Activated naive CD8-positive, alpha-beta T cell treated with anti-CD3 and anti-CD28 coated beads, Interleukin-2, amount 50 U/mL, for 24 hours (primary cell): ENCODE measurements at regions not wholly inside any gene's neighbourhood (a gene's known extent, or its start where the extent isn't known, plus 50 kb on each side); places are given as distances from the start of the nearest gene placed in this dataset.

Source experiments
- ATAC-seq: fragments of 150-1000 bp; cut with Tn5 transposase; one replicate; pipeline ENCODE4 v1.10.0; 2021
- DNase-seq: peaks from one replicate; pipeline ENCODE4 v3.0.0; 2021
- H3K27ac Mint-ChIP-seq: one replicate; pipeline ENCODE4 v1.8.0; 2021; ENCODE audit warnings: mild to moderate bottlenecking, mixed read lengths
- H3K27me3 Mint-ChIP-seq: one replicate; pipeline ENCODE4 v1.8.0; 2021; ENCODE audit warnings: mixed read lengths
- H3K36me3 Mint-ChIP-seq: one replicate; pipeline ENCODE4 v1.8.0; 2021; ENCODE audit warnings: low read depth, mixed read lengths
- H3K4me1 Mint-ChIP-seq: one replicate; pipeline ENCODE4 v1.8.0; 2021; ENCODE audit warnings: mixed read lengths
- H3K4me3 Mint-ChIP-seq: one replicate; pipeline ENCODE4 v1.8.0; 2021; ENCODE audit warnings: mild to moderate bottlenecking, moderate library complexity, mixed read lengths
- H3K9me3 Mint-ChIP-seq: one replicate; pipeline ENCODE4 v1.8.0; 2021; ENCODE audit warnings: mixed read lengths

DNA sequence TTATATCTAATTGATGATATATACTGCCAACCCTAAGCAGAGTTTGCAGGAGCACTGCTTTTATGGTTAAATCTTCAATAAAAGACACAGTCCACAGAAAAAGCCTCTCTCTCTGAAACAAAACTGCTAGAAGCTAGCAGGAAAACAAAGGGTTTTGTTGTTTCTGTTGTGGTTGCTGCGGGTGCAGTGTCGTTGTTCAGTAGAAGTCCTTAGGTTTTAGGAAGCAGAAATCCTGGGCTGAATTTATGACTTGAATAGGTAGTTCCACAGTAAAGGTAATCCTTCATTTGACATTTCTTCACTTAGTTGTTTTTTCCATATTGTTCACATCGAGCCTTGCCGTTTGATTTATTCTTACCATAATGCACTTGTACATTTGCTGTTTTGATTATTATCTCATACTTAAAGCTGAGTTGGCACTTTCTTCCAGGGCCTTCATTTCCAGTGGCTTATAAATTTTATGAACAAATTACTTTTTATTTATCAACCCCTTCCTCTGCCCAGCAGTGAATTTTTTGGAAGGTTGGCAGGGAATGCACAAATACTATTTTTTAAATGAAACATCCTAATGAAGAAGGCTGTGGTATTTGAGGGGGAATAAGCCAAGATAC, 209.6 kb upstream of the SLC30A5 start:
- Mint-ChIP-seq H3K36me3 (no peaks in the 10 kb centered on the region), H3K4me3 (no peak overlapping the region), H3K9me3 (peaks cover 4% of the 10 kb centered on the region), H3K27ac (no peak overlapping the region), H3K4me1 (peaks cover 31% of the 10 kb centered on the region), H3K27me3 (no peaks in the 10 kb centered on the region)
- ATAC-seq (no peak), DNase-seq (no peak)

DNA sequence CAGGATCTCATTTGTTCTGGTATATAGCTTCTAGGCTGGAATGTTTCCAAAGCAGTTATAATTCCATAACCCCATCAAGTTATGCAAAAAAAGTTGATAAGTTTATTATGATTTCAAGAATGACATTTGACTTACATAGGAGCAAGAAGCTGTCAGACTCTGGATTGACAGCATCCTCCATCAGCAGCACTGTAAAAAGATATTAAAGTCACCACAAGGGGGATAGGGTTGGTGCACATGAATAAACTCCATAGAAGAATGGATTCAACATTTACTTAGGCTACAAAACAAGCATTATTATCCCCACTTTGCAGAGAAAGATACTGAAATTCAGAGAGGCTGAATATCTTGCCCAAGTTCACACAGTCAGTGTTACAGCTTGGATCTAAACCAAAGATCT, 208.9 kb upstream of the SLC30A5 start:
- H3K27me3 Mint-ChIP-seq: no peaks in the 10 kb centered on the region
- no peak for DNase-seq

DNA sequence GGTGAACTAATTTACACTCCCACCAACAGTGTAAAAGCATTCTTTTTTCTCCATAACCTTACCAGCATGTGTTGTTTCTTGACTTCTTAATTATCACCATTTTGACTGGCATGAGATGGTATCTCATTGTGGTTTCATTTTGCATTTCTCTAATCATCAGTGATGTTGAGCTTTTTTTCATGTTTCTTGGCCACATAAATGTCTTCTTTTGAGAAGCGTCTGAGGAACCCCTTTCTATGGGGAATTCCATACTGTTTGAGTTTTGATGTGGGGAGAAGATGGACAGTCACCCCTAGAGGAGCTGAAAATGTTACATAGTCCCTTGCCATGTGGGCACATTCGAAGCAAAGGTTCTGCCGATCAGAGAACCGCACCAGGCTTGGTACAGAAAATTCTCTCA, 207.0 kb upstream of the SLC30A5 start:
- peak; percentile 35 for ATAC-seq
- H3K27ac Mint-ChIP-seq: no peak overlapping the region
- peaks cover 4% of the 10 kb centered on the region for H3K9me3 Mint-ChIP-seq
- no peak for DNase-seq
- no peaks in the 10 kb centered on the region for H3K36me3 Mint-ChIP-seq
- H3K4me3 Mint-ChIP-seq: no peak overlapping the region
- H3K27me3 Mint-ChIP-seq: no peaks in the 10 kb centered on the region
- peaks cover 36% of the 10 kb centered on the region for H3K4me1 Mint-ChIP-seq

More for the DNA sequence above, 208.9 kb upstream of the SLC30A5 start:
- Mint-ChIP-seq H3K9me3 (peaks cover 4% of the 10 kb centered on the region), H3K4me1 (peaks cover 31% of the 10 kb centered on the region), H3K27ac (no peak overlapping the region), H3K36me3 (no peaks in the 10 kb centered on the region), H3K4me3 (no peak overlapping the region)
- no peak for ATAC-seq

DNA sequence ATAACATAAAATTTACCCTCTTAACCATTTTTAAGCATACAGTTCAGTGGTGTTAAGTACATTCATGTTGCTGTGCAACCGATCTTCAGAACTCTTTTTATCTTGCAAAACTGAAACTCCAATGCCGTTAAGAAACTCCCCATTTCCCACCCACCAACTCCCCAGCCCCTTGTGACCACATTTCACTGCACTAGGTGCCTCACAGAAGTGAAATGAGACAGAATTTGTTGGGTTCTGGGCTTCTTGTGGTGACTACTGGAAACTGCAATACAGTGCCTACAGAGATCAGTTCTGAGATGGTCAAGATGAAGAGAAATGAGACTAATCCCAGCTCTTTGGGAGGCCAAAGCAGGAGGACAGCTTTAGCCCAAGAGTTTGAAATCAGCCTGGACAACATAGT, 202.1 kb upstream of the SLC30A5 start:
- H3K27me3 Mint-ChIP-seq: no peaks in the 10 kb centered on the region
- no peak overlapping the region for H3K27ac Mint-ChIP-seq
- DNase-seq (no peak), ATAC-seq (peak; percentile 76)
- H3K36me3 Mint-ChIP-seq: no peaks in the 10 kb centered on the region
- H3K4me1 Mint-ChIP-seq: peaks cover 19% of the 10 kb centered on the region
- no peak overlapping the region for H3K4me3 Mint-ChIP-seq
- no peaks in the 10 kb centered on the region for H3K9me3 Mint-ChIP-seq

DNA sequence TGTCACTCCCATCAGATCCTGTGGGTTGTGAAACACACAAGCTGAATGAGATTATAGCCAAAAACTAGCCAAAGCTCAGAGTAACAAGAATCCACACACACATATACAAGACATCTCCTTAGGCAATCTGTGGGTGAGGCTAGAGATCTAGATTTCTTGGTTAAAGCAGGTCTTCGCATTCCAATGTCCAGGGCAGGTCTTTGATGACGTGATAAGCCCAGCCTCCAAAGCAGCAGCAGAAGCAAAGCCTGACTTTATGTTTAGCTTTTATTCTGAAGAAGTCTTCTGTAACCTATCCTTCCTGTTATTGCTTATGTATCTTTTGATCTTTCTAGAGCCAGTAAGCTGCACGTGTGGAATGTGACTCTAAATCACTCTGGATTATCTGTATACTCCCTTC, 199.1 kb upstream of the SLC30A5 start:
- Mint-ChIP-seq H3K27me3 (no peaks in the 10 kb centered on the region), H3K36me3 (no peaks in the 10 kb centered on the region), H3K9me3 (no peaks in the 10 kb centered on the region), H3K4me1 (peaks cover 15% of the 10 kb centered on the region), H3K4me3 (no peak overlapping the region), H3K27ac (peak overlapping the region; percentile 31)
- no peak for DNase-seq
- ATAC-seq: no peak

DNA sequence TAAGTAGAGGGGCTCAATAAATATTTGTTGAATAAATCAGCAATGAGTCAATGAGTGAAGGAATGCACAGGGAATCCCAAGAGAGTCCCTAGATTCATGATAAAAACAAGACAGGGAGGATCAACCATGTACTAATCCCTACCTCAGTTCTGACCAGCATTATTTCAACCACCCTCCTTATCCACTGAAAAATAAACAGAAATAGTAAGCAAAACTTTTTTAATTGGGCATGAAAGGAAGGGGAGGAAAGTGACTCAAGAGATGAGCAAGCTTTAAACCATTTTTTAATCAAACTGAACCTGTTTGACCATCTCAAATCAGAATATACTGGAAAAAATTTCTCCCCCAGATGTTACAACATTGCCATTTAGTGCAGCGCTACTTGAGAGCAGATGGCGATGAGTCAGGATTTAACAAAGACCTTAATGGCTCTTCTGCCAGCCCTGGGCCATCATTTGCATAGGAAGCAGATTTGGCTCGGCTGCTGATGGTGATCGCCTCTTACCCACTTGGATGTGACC, 194.8 kb upstream of the SLC30A5 start:
- Mint-ChIP-seq H3K27me3 (no peaks in the 10 kb centered on the region), H3K4me3 (no peak overlapping the region), H3K27ac (no peak overlapping the region), H3K4me1 (peaks cover 7% of the 10 kb centered on the region), H3K9me3 (no peaks in the 10 kb centered on the region), H3K36me3 (no peaks in the 10 kb centered on the region)
- ATAC-seq (no peak), DNase-seq (no peak)

DNA sequence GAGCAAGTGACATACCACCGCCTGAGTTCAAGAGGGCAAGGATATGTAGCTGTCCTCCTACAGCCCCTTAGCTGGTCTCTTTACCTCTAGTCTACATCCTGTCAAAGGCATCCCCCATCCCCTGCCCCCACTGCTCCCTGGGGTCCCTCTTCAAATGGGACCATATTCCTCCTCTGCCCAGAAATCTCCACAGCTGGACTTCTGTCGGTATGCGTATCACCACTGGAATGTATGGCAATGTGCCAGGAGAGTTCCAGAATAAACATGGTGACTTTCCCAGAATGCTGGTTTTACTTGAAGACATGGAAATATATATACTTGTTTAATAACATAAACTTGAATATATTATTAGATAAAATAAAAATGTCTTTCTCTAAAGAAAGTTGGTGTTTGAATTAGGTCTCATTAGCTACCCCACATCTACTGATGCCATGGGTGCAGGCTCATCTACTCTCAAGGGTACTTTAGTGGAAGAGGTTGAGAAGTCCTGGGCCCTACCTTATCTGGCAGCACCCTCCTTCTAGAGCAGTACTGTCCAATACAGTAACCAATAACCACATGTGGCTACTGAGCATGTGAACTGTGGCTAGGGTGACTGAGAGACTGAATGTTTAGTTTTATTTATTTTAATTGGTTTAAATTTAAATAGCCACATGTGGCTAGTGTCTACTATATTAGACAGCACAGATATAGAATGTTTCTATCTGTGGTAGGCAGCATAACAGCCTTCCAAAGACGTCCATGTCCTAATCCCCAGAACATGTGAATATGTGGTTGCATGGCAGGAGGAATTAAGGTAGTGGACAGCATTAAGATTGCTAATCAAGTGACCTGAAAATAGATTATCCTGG, 181.7 kb upstream of the SLC30A5 start:
- no peaks in the 10 kb centered on the region for H3K36me3 Mint-ChIP-seq
- H3K27me3 Mint-ChIP-seq: peaks cover 2% of the 10 kb centered on the region
- H3K9me3 Mint-ChIP-seq: no peaks in the 10 kb centered on the region
- H3K27ac Mint-ChIP-seq: no peak overlapping the region
- ATAC-seq (no peak), DNase-seq (no peak)
- H3K4me3 Mint-ChIP-seq: no peak overlapping the region
- no peaks in the 10 kb centered on the region for H3K4me1 Mint-ChIP-seq

DNA sequence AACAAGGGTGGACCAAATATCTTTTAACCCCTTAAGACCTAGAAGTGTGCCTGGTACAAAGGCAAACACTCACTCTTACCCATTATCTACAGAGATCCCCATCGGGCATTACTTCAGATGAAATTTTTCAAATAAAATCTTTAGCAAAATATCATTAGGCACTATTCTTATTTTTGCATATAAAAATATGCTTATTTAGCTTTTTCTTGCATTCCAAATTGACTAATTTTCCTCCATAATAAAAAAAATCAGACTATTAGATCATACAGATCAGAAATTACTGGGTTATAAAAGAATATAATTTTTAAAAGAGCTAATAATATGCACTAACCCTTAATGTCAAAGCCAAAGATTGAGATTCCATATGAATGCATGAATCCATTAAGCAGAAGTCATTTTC, 178.7 kb upstream of the SLC30A5 start:
- DNase-seq (no peak), ATAC-seq (no peak)
- Mint-ChIP-seq H3K27me3 (peaks cover 2% of the 10 kb centered on the region), H3K27ac (no peak overlapping the region), H3K36me3 (no peaks in the 10 kb centered on the region), H3K4me3 (no peak overlapping the region), H3K9me3 (peaks cover 4% of the 10 kb centered on the region), H3K4me1 (no peaks in the 10 kb centered on the region)

DNA sequence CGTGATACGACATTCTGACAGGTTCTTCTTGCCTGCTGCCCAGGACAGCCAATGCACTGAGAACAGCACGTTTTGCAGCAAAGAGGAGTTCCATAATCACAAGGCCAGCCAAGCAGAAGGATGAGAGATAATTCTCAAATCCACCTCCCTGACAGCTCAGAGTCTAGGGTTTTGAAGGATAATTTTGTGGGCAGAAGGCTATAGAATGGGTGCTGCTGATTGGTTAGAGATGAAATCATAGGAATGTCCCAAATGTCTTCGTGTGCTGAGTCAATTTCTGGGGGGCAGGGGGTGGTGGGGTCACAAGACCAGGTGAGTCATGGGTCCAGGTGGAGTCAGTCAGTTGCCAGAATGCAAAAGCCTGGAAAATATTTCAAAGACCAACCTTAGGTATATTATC, 175.5 kb upstream of the SLC30A5 start:
- no peak overlapping the region for H3K4me3 Mint-ChIP-seq
- H3K9me3 Mint-ChIP-seq: peaks cover 4% of the 10 kb centered on the region
- H3K27me3 Mint-ChIP-seq: peaks cover 4% of the 10 kb centered on the region
- no peaks in the 10 kb centered on the region for H3K4me1 Mint-ChIP-seq
- ATAC-seq (no peak), DNase-seq (no peak)
- H3K36me3 Mint-ChIP-seq: no peaks in the 10 kb centered on the region
- no peak overlapping the region for H3K27ac Mint-ChIP-seq

DNA sequence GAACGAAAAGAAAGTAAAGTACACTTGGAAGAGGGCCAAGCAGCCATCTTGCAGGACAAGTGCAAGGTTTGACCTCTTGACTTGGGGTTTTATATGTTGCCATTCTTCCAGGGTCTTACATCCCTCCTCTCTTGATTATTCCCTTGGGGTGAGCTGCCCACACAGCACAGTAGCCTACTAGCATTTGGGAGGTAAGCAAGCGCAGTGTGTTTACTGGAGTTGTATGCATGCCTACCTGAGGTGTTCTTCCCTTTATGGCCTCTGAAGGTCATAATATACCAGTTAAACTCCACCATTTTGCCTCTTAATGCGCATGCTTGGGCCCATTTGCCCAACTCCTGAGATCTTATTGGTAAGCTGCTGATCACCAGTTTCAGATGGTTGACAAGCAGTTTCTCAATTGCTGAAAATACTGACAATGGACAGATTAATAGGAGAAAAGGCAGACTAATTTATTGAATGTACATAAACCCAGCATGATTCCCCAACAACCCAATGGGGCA, 173.8 kb upstream of the SLC30A5 start:
- ATAC-seq (no peak), DNase-seq (no peak)
- Mint-ChIP-seq H3K36me3 (no peaks in the 10 kb centered on the region), H3K27ac (no peak overlapping the region), H3K27me3 (peaks cover 4% of the 10 kb centered on the region), H3K9me3 (peaks cover 4% of the 10 kb centered on the region), H3K4me1 (no peaks in the 10 kb centered on the region), H3K4me3 (no peak overlapping the region)

DNA sequence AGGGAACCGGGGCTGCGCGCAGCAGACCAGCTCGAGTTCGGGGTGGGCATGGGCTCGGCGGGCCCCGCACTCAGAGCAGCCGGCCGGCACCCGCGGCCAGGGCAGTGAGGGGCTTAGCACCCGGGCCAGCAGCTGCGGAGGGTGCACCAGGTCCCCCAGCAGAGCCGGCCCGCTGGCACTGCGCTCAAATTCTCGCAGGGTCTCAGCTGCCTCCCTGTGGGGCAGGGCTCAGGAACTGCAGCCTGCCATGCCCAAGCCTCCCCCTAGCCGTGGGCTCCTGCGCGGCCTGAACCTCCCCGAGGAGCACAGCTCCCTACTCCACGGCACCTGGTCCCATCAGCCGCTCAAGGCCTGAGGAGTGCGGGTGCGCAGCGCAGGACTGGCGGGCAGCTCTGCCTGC, 172.9 kb upstream of the SLC30A5 start:
- H3K4me3 Mint-ChIP-seq: no peak overlapping the region
- no peaks in the 10 kb centered on the region for H3K36me3 Mint-ChIP-seq
- no peak for ATAC-seq
- peaks cover 4% of the 10 kb centered on the region for H3K27me3 Mint-ChIP-seq
- DNase-seq: no peak
- H3K4me1 Mint-ChIP-seq: no peaks in the 10 kb centered on the region
- no peak overlapping the region for H3K27ac Mint-ChIP-seq
- H3K9me3 Mint-ChIP-seq: peaks cover 4% of the 10 kb centered on the region

DNA sequence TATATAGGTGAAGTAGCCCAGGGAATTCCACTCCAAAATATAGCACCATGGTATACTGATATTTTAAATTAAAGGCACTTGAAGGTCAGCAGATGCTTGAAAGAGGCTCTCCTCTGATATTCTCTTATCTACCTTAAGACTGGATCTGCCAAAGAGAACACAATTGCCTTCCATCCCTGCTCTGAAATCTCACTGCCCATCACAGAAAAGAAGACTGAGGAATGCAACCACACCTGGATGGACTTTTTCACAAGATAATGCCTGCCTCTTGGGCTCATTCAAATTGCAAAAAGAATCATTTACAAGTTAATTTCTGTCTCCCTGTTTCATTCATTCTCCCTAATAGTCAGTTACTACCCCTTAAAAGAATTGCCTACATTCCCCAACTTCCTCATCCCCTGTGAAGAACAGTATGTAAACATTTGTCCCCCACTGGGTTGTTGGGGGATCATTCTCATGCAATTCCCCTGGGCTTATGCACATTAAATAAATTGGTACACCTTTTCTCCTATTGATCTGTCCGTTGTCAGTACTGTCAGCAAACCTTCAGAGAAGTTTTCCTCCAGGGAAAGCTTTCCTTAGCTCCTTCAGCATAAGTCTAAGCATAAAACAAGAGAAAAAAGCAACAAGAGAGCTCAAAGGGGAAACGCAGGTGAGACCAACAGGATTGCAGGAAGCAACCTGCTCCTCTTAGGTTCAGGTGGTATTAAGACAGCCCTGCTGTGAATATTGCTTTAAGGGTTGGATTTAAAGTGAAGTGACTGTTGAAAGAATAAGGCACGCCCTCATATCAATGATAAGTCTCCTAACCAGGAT, 171.4 kb upstream of the SLC30A5 start:
- peaks cover 3% of the 10 kb centered on the region for H3K9me3 Mint-ChIP-seq
- peaks cover 2% of the 10 kb centered on the region for H3K27me3 Mint-ChIP-seq
- no peaks in the 10 kb centered on the region for H3K36me3 Mint-ChIP-seq
- H3K4me1 Mint-ChIP-seq: no peaks in the 10 kb centered on the region
- DNase-seq: no peak
- H3K27ac Mint-ChIP-seq: no peak overlapping the region
- ATAC-seq: no peak
- H3K4me3 Mint-ChIP-seq: no peak overlapping the region

DNA sequence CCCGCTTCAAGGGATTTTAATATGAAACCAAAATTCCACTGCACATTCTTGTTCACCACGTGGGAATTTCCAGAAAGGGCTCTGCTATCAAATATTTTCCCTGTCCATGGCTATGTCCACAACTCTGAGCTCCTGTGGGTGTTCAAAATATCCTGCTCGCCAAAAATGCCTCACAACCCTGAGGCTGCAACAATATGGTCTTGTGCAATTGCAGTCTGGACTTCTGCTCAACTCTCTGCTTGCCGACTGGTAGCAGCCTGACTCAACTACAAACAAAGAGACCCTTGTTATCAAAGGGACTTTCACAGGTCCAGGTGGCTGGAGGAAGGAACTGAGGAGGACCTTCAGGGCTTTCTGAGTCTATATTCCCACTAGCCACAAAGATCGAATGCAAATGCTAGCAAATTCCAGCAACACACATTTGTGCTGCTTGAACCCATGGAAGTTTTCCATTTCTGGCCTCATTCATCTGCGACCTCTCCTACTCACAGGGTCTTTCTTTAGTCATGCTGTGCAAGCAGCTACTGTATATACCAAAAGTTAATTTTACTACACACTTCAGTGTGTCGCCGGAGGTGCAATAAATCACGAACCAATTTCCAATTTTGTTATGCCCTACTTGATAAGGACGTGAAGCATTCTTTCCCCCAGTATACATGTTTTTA, 169.2 kb upstream of the SLC30A5 start:
- Mint-ChIP-seq H3K4me1 (no peaks in the 10 kb centered on the region), H3K9me3 (no peaks in the 10 kb centered on the region), H3K27me3 (peaks cover 2% of the 10 kb centered on the region), H3K36me3 (no peaks in the 10 kb centered on the region), H3K27ac (no peak overlapping the region), H3K4me3 (no peak overlapping the region)
- DNase-seq (no peak), ATAC-seq (no peak)

DNA sequence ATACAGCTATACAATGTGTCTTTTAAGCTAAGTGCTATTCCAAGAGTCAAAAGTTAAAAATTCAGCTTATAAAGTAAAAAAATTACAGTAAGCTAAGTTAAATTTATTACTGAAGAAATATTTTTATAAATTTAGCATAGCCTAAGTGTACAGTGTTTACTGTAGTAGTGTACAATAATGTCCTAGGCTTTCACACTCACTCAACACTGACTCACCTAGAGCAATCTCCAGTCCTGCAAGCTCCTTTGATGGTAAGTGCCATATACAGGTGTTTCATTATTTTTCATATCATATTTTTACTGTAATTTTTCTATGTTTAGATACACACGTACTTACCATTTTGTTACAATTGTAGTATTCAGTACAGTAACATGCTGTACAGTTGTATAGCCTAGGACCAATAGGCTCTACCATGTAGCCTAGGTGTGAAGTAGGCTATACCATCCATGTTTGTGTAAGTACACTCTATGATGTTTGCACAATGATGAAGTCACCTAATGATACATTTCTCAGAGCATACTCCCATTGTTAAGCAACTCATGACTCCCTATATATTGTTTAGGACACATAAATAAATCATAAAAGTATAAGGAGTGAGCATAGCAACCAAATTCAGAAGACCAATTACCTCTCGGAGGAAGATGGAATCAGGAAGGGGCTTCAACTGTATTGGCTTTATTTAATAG, 165.1 kb upstream of the SLC30A5 start:
- no peaks in the 10 kb centered on the region for H3K4me1 Mint-ChIP-seq
- peaks cover 4% of the 10 kb centered on the region for H3K36me3 Mint-ChIP-seq
- H3K27ac Mint-ChIP-seq: no peak overlapping the region
- peaks cover 18% of the 10 kb centered on the region for H3K9me3 Mint-ChIP-seq
- DNase-seq (no peak), ATAC-seq (no peak)
- H3K27me3 Mint-ChIP-seq: no peaks in the 10 kb centered on the region
- no peak overlapping the region for H3K4me3 Mint-ChIP-seq
